ENCODE measurements at regions not wholly inside any gene's neighbourhood (a gene's known extent, or its start where the extent isn't known, plus 50 kb on each side); places are given as distances from the start of the nearest gene placed in this dataset.
"Not testable (repeated sequence)": the region's sequence is repeated elsewhere in the genome, so short reads cannot be mapped to it uniquely, and the experiment has no call there.

DNA sequence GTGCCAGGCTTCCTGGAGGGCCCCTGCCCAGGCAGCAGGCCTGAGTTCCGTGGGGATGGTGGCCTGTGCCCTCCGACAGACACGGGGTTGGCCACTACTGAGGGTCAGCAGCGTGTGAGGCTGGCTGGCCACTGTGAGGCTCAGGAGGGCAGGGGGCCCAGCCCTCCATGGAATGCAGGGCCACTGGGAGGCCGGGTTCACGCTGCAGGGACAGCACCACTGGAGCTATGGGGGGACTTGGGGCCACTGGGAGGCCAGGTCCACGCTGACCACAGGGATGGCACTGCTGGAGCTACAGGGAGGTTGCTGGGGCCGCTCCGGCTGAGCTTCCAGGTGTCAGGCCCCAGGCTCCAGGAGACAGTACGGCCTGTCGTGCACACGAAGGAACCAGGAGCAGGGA lies 116.7 kb upstream of the ZNF469 start:
- not testable (repeated sequence) for H3K79me2 ChIP-seq (replicated peaks; ENCODE audit: insufficient read depth); H3K4me2 ChIP-seq; H3K4me1 ChIP-seq (ENCODE audit: insufficient read depth); H3K4me3 Mint-ChIP-seq; H3K27ac ChIP-seq (ENCODE audit: low read depth); H3K36me3 ChIP-seq (ENCODE audit: insufficient read depth); ATAC-seq; H3F3A ChIP-seq (replicated peaks; ENCODE audit: low read depth); H3K27ac Mint-ChIP-seq; H3K27me3 Mint-ChIP-seq (ENCODE audit: insufficient read depth, low read depth, poor library complexity); DNase-seq (ENCODE audit: low spot score); H3K9me2 ChIP-seq (ENCODE audit: insufficient read depth); H3K4me1 Mint-ChIP-seq; H2AFZ ChIP-seq; H3K4me3 ChIP-seq; H3K9me3 Mint-ChIP-seq; H3K27me3 ChIP-seq (ENCODE audit: insufficient read depth); H4K20me1 ChIP-seq (replicated peaks; ENCODE audit: insufficient read depth); H3K36me3 Mint-ChIP-seq (ENCODE audit: low read depth)

GRCh38 chr16:88266935-88267551 lies 115.7 kb upstream of the ZNF469 start:
- not testable (repeated sequence) for H3K27me3 Mint-ChIP-seq (ENCODE audit: insufficient read depth, low read depth, poor library complexity); H3K36me3 Mint-ChIP-seq (ENCODE audit: low read depth); H3K9me2 ChIP-seq (ENCODE audit: insufficient read depth); H3K27ac ChIP-seq (ENCODE audit: low read depth); H4K20me1 ChIP-seq (replicated peaks; ENCODE audit: insufficient read depth); H3K27ac Mint-ChIP-seq; H3K4me2 ChIP-seq; H3K4me1 Mint-ChIP-seq; H3K27me3 ChIP-seq (ENCODE audit: insufficient read depth); ATAC-seq; H3K79me2 ChIP-seq (replicated peaks; ENCODE audit: insufficient read depth); H3K4me1 ChIP-seq (ENCODE audit: insufficient read depth); H3K36me3 ChIP-seq (ENCODE audit: insufficient read depth); H2AFZ ChIP-seq; DNase-seq (ENCODE audit: low spot score); H3K4me3 Mint-ChIP-seq; H3F3A ChIP-seq (replicated peaks; ENCODE audit: low read depth); H3K4me3 ChIP-seq; H3K9me3 Mint-ChIP-seq

GRCh38 chr16:88268186-88268970 lies 114.4 kb upstream of the ZNF469 start:
- H3K4me1 ChIP-seq (ENCODE audit: insufficient read depth); H2AFZ ChIP-seq; H3K36me3 Mint-ChIP-seq (ENCODE audit: low read depth); H3K4me3 Mint-ChIP-seq; H3K4me3 ChIP-seq; ATAC-seq; H4K20me1 ChIP-seq (replicated peaks; ENCODE audit: insufficient read depth); H3K27ac ChIP-seq (ENCODE audit: low read depth); H3K36me3 ChIP-seq (ENCODE audit: insufficient read depth); H3K4me2 ChIP-seq; H3K4me1 Mint-ChIP-seq; DNase-seq (ENCODE audit: low spot score); H3K79me2 ChIP-seq (replicated peaks; ENCODE audit: insufficient read depth); H3K9me3 Mint-ChIP-seq; H3K9me2 ChIP-seq (ENCODE audit: insufficient read depth); H3K27me3 Mint-ChIP-seq (ENCODE audit: insufficient read depth, low read depth, poor library complexity); H3F3A ChIP-seq (replicated peaks; ENCODE audit: low read depth); H3K27ac Mint-ChIP-seq; H3K27me3 ChIP-seq (ENCODE audit: insufficient read depth): not testable (repeated sequence)

GRCh38 chr16:88270171-88270790 lies 112.5 kb upstream of the ZNF469 start:
- not testable (repeated sequence) for H3K4me3 Mint-ChIP-seq; H3K79me2 ChIP-seq (replicated peaks; ENCODE audit: insufficient read depth); H3K27me3 Mint-ChIP-seq (ENCODE audit: insufficient read depth, low read depth, poor library complexity); H4K20me1 ChIP-seq (replicated peaks; ENCODE audit: insufficient read depth); H3K4me2 ChIP-seq; H3K4me1 ChIP-seq (ENCODE audit: insufficient read depth); H3K4me1 Mint-ChIP-seq; H3K36me3 ChIP-seq (ENCODE audit: insufficient read depth); DNase-seq (ENCODE audit: low spot score); ATAC-seq; H3K9me2 ChIP-seq (ENCODE audit: insufficient read depth); H3K36me3 Mint-ChIP-seq (ENCODE audit: low read depth); H3K27ac Mint-ChIP-seq; H3K9me3 Mint-ChIP-seq; H3K27me3 ChIP-seq (ENCODE audit: insufficient read depth); H3F3A ChIP-seq (replicated peaks; ENCODE audit: low read depth); H2AFZ ChIP-seq; H3K27ac ChIP-seq (ENCODE audit: low read depth); H3K4me3 ChIP-seq

- H3K4me3 Mint-ChIP-seq; H3K27me3 ChIP-seq (ENCODE audit: insufficient read depth); H3K79me2 ChIP-seq (replicated peaks; ENCODE audit: insufficient read depth); H3F3A ChIP-seq (replicated peaks; ENCODE audit: low read depth); H3K4me1 Mint-ChIP-seq; H3K36me3 ChIP-seq (ENCODE audit: insufficient read depth); H2AFZ ChIP-seq; H3K36me3 Mint-ChIP-seq (ENCODE audit: low read depth); H3K27ac Mint-ChIP-seq; H3K4me1 ChIP-seq (ENCODE audit: insufficient read depth); H3K27me3 Mint-ChIP-seq (ENCODE audit: insufficient read depth, low read depth, poor library complexity); ATAC-seq; H3K9me2 ChIP-seq (ENCODE audit: insufficient read depth); H3K4me2 ChIP-seq; H3K4me3 ChIP-seq; H3K9me3 Mint-ChIP-seq; H3K27ac ChIP-seq (ENCODE audit: low read depth); H4K20me1 ChIP-seq (replicated peaks; ENCODE audit: insufficient read depth); DNase-seq (ENCODE audit: low spot score): not testable (repeated sequence)
Measured at GRCh38 chr16:88271296-88271695, 111.5 kb upstream of the ZNF469 start.

- H3K4me3 Mint-ChIP-seq; H3K4me1 ChIP-seq (ENCODE audit: insufficient read depth); H3K9me2 ChIP-seq (ENCODE audit: insufficient read depth); H3K36me3 ChIP-seq (ENCODE audit: insufficient read depth); H3F3A ChIP-seq (replicated peaks; ENCODE audit: low read depth); H3K79me2 ChIP-seq (replicated peaks; ENCODE audit: insufficient read depth); H3K36me3 Mint-ChIP-seq (ENCODE audit: low read depth); H3K27ac Mint-ChIP-seq; H3K4me2 ChIP-seq; H3K4me3 ChIP-seq; H3K27me3 Mint-ChIP-seq (ENCODE audit: insufficient read depth, low read depth, poor library complexity); H2AFZ ChIP-seq; H3K27me3 ChIP-seq (ENCODE audit: insufficient read depth); H3K9me3 Mint-ChIP-seq; H3K4me1 Mint-ChIP-seq; H3K27ac ChIP-seq (ENCODE audit: low read depth); DNase-seq (ENCODE audit: low spot score); ATAC-seq; H4K20me1 ChIP-seq (replicated peaks; ENCODE audit: insufficient read depth): not testable (repeated sequence)
Measured at GRCh38 chr16:88271776-88272175, 111.0 kb upstream of the ZNF469 start.
